ENCODE measurements at regions not wholly inside any gene's neighbourhood (a gene's known extent, or its start where the extent isn't known, plus 50 kb on each side); places are given as distances from the start of the nearest gene placed in this dataset.

DNA sequence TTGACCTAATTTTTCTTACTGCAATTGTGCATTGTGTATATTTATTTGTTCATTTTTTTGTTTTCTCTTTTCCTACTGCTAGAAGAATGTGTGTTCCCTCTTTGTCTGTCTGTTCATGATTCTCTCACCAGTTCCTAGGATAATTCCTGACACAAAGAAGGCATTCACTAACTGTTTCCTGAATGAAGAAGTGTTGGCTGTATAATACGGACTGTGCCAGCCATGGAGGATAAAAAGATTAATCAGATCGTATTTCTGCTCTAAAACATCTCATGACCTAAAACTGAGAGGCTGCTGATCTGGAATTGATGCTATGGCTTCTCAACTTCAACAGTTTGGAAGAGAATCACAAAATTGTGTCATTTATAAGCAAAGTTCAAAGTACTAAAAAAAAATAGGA lies 563.1 kb upstream of the FRG1 start:
- no peak for TF ChIP-seq POLR2A (IDR thresholded peaks at IDR 0.05)
- TF ChIP-seq CTCF (IDR thresholded peaks at IDR 0.05 in 8 of 11, conservative IDR thresholded peaks at IDR 0.05 in 3 of 11): no peak
- no peak for TF ChIP-seq POLR2AphosphoS5 (IDR thresholded peaks at IDR 0.05)
- Histone ChIP-seq H3K27ac (no peak overlapping the region), H3K4me3 (no peak overlapping the region), H3K9me3 (peaks cover 0 to 8% (median 0%) of the 10 kb centered on the region in 8 donors), H3K36me3 (no peaks in the 10 kb centered on the region), H3K4me1 (no peaks in the 10 kb centered on the region), H3K27me3 (replicated peaks in 1 of 7) (no peaks in the 10 kb centered on the region)
- DNase-seq: no peak
- WGBS, 5 donors: 72 to 76% (median 75%) methylated on average over 2 of the region's 2 CpGs
- intact Hi-C loops (cut with DNase I; ENCODE audit: low total_unique reads): no loop called here

DNA sequence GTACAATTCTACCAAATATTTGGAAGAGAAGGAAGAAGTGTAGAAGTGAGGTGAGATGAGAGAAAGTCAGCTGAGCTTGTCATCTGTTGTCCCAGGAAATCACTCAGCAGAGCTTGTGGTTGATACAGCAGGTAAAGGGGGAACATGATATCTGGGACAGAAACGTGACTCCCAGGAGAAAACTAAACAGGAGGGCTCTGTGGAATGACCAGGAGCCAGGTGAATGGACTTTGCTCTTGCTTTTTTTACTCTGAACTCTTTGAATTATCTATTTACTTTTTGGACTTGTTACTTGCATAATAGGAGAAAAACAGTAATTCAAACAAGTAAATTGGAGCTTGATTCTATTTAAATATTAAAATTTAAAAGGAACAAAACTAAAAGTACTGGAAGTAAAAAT lies 555.6 kb upstream of the FRG1 start:
- no peak for TF ChIP-seq POLR2A (IDR thresholded peaks at IDR 0.05)
- no peak for TF ChIP-seq POLR2AphosphoS5 (IDR thresholded peaks at IDR 0.05)
- TF ChIP-seq CTCF (IDR thresholded peaks at IDR 0.05 in 8 of 11, conservative IDR thresholded peaks at IDR 0.05 in 3 of 11): no peak
- Histone ChIP-seq H3K4me3 (no peak overlapping the region), H3K27me3 (replicated peaks in 1 of 7) (no peaks in the 10 kb centered on the region), H3K4me1 (no peaks in the 10 kb centered on the region), H3K9me3 (peaks cover 0 to 16% (median 8%) of the 10 kb centered on the region in 8 donors), H3K27ac (no peak overlapping the region), H3K36me3 (no peaks in the 10 kb centered on the region)
- 13 to 28% (median 20%) methylated on average over 1 of the region's 1 CpG for WGBS, 5 donors
- intact Hi-C loops (cut with DNase I; ENCODE audit: low total_unique reads): no loop called here
- no peak for DNase-seq

DNA sequence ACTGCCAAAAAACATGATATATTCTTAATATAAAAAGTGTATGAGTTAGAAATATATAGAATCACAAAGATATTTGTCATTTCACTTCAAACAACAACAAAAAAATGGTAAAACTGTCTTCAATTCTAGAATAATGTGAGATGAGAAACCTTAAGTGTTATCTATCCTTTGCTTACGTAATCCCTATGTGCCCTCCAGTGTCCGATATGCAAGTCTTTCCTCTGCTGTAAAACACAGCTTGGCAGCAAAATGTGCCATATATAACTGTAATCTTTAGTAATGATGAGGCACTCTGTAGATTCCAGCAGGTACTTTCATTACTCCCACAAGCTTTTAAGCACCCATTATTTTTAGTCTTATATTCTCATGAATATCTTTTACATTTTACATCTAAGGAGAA lies 555.1 kb upstream of the FRG1 start:
- Histone ChIP-seq H3K27ac (no peak overlapping the region), H3K4me3 (no peak overlapping the region), H3K36me3 (no peaks in the 10 kb centered on the region), H3K27me3 (replicated peaks in 1 of 7) (no peaks in the 10 kb centered on the region), H3K9me3 (peaks cover 0 to 16% (median 8%) of the 10 kb centered on the region in 8 donors), H3K4me1 (no peaks in the 10 kb centered on the region)
- no peak for TF ChIP-seq POLR2A (IDR thresholded peaks at IDR 0.05)
- no peak for TF ChIP-seq CTCF (IDR thresholded peaks at IDR 0.05 in 8 of 11, conservative IDR thresholded peaks at IDR 0.05 in 3 of 11)
- TF ChIP-seq POLR2AphosphoS5 (IDR thresholded peaks at IDR 0.05): no peak
- no peak for DNase-seq
- intact Hi-C loops (cut with DNase I; ENCODE audit: low total_unique reads): no loop called here
- WGBS, 5 donors: 88 to 91% (median 91%) methylated on average over 2 of the region's 2 CpGs

DNA sequence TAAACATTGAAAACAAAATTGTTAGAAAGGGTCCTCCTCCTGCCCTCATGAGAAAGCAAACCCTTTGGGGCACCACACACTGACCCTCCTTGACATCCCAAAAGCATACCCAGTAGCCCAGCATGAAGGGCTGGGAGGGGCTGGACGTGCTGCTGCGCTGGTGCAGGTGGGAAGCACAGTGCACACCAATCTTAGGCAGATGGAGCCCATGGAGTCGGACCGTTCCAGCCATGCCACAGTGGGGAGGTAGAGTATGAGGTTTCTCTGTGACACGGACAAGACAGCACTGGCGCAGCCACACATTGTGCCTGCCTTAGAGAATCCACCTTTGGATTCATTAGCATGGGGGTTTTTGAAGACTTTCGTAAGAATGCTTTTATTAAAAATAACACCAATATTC lies 544.2 kb upstream of the FRG1 start:
- no peaks in the 10 kb centered on the region for H3K27me3 ChIP-seq (replicated peaks in 1 of 7)
- no peaks in the 10 kb centered on the region for H3K36me3 ChIP-seq
- 81 to 93% (median 84%) methylated on average over 5 to 7 of the region's 7 CpGs for WGBS, 5 donors
- no peak for DNase-seq
- no peaks in the 10 kb centered on the region for H3K4me1 ChIP-seq
- intact Hi-C loops (cut with DNase I; ENCODE audit: low total_unique reads): no loop called here
- peaks cover 0 to 13% (median 0%) of the 10 kb centered on the region in 8 donors for H3K9me3 ChIP-seq
- H3K4me3 ChIP-seq: no peak overlapping the region
- no peak overlapping the region for H3K27ac ChIP-seq
- no peak for TF ChIP-seq POLR2A (IDR thresholded peaks at IDR 0.05)

DNA sequence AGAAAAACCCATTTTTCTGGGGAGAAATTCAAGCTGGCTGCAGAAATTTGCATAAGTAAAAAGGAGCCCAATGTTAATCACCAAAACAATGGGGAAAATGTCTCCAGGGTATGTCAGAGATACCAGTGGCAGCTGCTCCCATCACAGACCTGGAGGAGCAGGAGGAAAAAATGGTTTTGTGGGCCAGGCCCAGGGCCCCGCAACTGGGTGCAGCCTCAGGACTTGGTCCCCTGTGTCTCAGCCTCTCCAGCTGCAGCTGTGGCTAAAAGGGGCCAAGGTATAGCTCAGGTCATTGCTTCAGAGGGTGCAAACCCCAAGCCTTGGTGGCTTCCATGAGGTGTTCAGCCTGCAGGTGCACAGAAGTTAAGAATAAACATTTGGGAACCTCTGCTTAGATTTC lies 536.4 kb upstream of the FRG1 start:
- H3K36me3 ChIP-seq: no peaks in the 10 kb centered on the region
- DNase-seq: no peak
- 45 to 92% (median 81%) methylated on average over 1 of the region's 1 CpG for WGBS, 5 donors
- TF ChIP-seq POLR2A (IDR thresholded peaks at IDR 0.05): no peak
- TF ChIP-seq POLR2AphosphoS5 (IDR thresholded peaks at IDR 0.05): no peak
- TF ChIP-seq CTCF (IDR thresholded peaks at IDR 0.05 in 8 of 11, conservative IDR thresholded peaks at IDR 0.05 in 3 of 11): no peak
- intact Hi-C loops (cut with DNase I; ENCODE audit: low total_unique reads): no loop called here
- peaks cover 0 to 14% (median 7%) of the 10 kb centered on the region in 8 donors for H3K9me3 ChIP-seq
- H3K27ac ChIP-seq: no peak overlapping the region
- H3K4me1 ChIP-seq: no peaks in the 10 kb centered on the region
- H3K27me3 ChIP-seq (replicated peaks in 1 of 7): no peaks in the 10 kb centered on the region
- H3K4me3 ChIP-seq: no peak overlapping the region

All from spleen (tissue), 11 donors.